ENCODE measurements at regions not wholly inside any gene's neighbourhood (a gene's known extent, or its start where the extent isn't known, plus 50 kb on each side); places are given as distances from the start of the nearest gene placed in this dataset.

DNA sequence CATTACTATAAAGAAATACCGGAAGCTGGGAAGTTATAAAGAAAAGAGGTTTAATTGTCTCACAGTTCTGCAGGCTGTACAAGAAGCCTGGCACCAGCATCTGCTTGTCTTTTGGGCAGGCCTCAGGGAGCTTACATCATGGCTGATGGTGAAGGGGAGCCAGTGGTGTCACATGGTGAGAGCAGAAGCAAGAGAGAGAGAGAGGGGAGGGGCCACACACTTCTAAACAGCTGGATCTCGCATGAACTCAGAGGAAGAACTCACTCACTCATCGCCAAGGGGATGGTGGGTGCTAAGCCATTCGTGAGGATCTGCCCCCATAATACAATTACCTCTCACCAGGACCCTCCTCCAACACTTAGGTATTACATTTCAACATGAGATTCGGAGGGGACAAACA lies 51.8 kb upstream of the ANKRD34C start:
- DNase-seq (ENCODE audit: low read depth in 1 of 2, low spot score in 1 of 2), result no peak
- no peak for TF ChIP-seq JUND (IDR thresholded peaks at IDR 0.05; ENCODE audit: low read depth)
- in situ Hi-C loops (cut with HindIII; ENCODE audit: low pct_unique_long_range_greater_than_20kb, low sequenced_read_pairs), result no loop called here

DNA sequence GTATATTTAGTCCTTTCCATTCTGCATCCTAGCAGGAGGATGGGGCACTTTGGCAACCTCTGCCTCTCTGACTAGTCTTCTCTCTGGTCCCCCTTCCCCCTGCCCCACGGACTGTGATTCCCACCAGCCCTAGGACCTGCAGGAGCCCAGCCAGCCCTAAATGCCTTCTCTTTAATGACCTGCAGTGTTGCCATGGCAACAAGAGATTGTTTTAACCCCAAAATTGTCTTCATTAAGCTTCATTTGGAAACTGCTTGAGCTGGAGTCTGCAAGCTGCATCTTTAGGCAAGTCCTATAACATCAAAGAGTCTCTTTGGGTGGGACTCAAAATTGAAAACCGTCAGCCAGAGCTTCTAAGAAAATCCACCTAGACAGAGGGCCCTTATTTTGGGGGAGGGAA lies 59.7 kb upstream of the ANKRD34C start:
- in situ Hi-C loops (cut with HindIII; ENCODE audit: low pct_unique_long_range_greater_than_20kb, low sequenced_read_pairs), result no loop called here

DNA sequence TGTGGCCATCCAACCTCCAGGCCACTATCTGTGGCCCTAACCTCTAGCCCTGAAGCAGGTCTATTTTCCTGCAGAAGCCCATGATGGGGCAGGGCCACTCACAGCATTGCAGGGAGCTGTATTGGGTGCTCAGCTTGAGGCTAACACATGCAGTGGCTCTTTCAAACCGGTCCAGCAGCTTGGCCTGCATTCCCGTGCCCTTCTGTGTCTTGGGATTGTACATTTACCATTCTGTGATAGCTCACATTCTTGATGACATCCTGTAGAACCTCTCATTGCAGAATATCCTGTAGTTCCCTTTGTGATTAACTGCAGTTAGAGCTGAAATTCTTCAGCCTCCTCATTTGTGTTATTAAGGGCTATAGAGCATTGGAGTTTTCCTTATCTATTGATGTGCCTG lies 60.8 kb upstream of the ANKRD34C start:
- peak; percentile 34 to 81 for DNase-seq (ENCODE audit: low read depth in 1 of 2, low spot score in 1 of 2)
- TF ChIP-seq JUND (IDR thresholded peaks at IDR 0.05; ENCODE audit: low read depth), result no peak
- in situ Hi-C loops (cut with HindIII; ENCODE audit: low pct_unique_long_range_greater_than_20kb, low sequenced_read_pairs), result no loop called here

More for the DNA sequence above, 59.7 kb upstream of the ANKRD34C start:
- no peak for DNase-seq (ENCODE audit: low read depth in 1 of 2, low spot score in 1 of 2)
- TF ChIP-seq JUND (IDR thresholded peaks at IDR 0.05; ENCODE audit: low read depth), result no peak

DNA sequence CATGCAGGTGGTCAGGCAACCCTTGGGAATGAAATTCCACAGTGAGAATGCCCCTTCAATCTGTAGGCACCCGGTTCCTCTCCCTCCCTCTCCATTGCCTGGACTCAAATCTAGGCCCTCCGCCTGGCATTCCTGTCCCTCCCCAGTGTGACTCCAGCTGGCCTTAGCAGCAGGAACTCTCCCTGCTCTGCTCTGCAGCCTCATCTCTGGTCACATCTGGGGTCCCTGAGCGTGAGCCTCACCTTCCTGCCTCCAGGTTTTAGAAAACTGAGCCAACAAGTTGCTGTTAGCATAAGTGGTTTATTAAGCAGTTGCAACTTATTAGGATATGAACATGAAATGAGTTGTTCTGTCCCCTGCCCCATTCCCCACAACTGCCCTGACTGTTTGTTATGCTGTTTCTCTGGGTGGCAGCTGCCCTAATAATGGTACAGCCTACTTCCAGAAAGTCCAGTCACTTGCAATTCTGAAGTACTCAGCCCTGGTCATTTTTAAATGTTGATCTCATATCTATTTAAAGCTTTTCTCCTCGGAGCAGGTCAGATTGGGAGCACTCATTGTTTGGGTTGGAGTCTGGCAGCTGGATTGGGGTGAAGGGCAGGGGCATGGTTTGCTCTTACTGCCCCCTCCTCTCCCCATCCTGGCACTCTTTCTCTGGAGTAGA lies 63.0 kb upstream of the ANKRD34C start:
- in situ Hi-C loops (cut with HindIII; ENCODE audit: low pct_unique_long_range_greater_than_20kb, low sequenced_read_pairs), result no loop called here
- no peak for DNase-seq (ENCODE audit: low read depth in 1 of 2, low spot score in 1 of 2)
- no peak for TF ChIP-seq JUND (IDR thresholded peaks at IDR 0.05; ENCODE audit: low read depth)

DNA sequence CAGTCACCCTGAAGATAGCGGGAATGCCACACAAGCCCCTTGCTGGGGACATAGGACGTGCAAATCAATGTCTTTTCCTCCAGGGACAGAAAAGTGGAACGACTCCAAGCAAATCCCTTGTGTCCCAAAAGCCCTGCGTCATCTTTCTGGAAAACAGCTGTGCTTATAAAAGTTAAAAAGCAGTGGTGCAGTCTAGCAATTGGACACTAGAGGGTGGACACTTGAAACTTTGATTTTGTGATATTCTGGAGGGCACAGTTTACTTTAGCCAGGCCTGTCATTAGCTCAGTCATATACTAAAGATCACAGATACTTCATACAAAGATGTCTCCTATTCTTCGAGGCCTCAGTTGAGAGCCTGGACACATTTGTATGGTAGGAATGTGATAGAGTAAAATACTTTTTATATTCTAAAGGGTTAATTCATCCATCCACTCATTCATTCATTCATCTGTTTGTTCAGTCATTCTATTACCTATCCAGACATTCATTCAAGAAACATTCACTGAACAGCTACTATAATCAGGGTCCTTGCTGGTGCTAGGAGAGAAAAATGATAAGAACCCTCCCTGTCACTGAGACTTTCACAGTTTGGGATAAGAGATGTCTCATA lies 63.8 kb upstream of the ANKRD34C start:
- no peak for TF ChIP-seq JUND (IDR thresholded peaks at IDR 0.05; ENCODE audit: low read depth)
- peak in 1 of 2 experiments; percentile 54 for DNase-seq (ENCODE audit: low read depth in 1 of 2, low spot score in 1 of 2)
- in situ Hi-C loops (cut with HindIII; ENCODE audit: low pct_unique_long_range_greater_than_20kb, low sequenced_read_pairs), result no loop called here

DNA sequence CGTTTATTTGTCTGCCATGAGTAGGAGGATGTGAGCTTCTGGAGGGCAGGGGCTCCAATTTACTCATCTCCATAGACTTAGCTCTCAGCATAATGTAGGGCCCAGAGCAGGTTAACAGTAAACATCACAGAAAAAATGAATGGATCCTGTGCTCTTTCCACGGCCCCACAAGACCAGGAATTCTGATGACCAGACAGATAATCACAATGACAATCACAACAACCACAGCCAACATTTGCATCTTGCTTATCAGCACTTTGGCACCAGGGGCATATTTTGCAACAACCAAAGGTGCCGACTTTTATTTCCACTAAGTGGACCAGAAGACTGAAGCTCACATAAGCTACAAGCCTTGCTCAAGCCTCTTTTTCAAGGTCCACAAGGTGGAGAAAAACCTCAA lies 68.9 kb upstream of the ANKRD34C start:
- in situ Hi-C loops (cut with HindIII; ENCODE audit: low pct_unique_long_range_greater_than_20kb, low sequenced_read_pairs), result no loop called here

DNA sequence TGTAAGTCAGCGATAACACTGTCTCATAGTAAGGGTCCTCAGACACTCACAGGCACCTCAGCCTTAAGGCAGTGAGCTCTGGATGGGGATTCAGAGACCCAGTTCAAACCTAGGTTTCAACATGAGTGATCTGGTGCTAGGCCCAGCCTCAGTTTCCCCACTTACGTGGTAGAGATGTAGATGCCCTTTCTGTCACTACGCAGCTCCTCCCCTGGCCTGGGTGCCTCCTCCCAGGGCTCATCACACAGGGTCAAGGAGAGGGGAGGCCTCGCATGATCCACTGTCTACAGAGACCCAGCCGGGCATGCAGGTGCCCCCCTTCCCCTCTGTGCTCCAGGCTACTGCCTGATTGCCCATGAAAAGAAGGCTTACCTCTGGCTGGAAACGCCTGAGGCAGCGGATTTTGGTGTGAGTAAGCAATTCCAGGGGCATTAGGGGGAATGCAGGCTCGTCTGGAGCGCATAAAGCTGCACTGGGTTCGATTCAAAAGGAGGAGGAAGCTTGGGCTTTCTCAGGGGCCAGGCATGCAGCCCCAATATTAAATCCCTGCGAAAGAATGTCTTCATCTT lies 69.8 kb upstream of the ANKRD34C start:
- TF ChIP-seq JUND (IDR thresholded peaks at IDR 0.05; ENCODE audit: low read depth), result no peak
- DNase-seq (ENCODE audit: low read depth in 1 of 2, low spot score in 1 of 2), result no peak
- in situ Hi-C loops (cut with HindIII; ENCODE audit: low pct_unique_long_range_greater_than_20kb, low sequenced_read_pairs), result no loop called here

More for the DNA sequence above, 68.9 kb upstream of the ANKRD34C start:
- TF ChIP-seq JUND (IDR thresholded peaks at IDR 0.05; ENCODE audit: low read depth), result no peak
- DNase-seq (ENCODE audit: low read depth in 1 of 2, low spot score in 1 of 2), result peak in 1 of 2 experiments; percentile 24

DNA sequence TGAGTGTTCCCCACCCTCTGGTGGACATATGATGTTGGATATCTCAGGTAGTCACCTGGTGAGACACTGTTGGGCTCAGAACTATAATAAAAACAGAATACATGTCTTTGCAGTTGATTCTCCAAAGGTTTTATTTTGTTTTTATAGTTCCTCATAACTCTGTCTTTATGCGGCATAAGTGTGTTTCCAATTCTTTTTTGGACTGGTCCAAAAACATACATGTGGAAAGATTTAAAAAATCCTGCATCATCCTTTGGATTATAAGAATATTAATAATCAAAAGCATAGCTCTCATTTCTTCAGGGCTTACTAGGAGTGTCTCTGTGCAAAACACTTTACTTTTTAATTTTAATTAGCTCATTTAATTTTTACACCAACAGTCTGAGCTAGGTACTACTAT lies 71.0 kb upstream of the ANKRD34C start:
- no peak for TF ChIP-seq JUND (IDR thresholded peaks at IDR 0.05; ENCODE audit: low read depth)
- in situ Hi-C loops (cut with HindIII; ENCODE audit: low pct_unique_long_range_greater_than_20kb, low sequenced_read_pairs), result no loop called here
- no peak for DNase-seq (ENCODE audit: low read depth in 1 of 2, low spot score in 1 of 2)

DNA sequence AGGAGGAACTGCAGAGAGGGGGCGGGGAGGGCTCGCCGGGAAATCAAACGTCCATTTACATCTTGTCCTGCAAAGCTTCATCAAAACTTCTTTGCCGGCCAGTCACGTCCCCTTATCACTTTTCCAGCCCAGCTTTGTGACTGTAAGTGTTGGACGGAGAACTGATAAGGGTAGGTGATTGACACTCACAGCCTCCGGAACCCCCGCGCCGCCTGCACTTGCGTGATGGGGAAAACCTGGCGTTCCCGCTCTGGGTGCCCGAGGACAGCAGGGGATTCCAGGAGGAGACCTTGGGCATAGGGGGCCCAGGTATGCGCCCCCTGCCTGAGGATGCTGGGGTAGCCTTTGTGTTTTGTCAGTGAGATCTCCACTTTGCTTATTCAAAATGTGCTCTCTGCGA lies 72.8 kb upstream of the ANKRD34C start:
- no peak for TF ChIP-seq JUND (IDR thresholded peaks at IDR 0.05; ENCODE audit: low read depth)
- in situ Hi-C loops (cut with HindIII; ENCODE audit: low pct_unique_long_range_greater_than_20kb, low sequenced_read_pairs), result no loop called here
- DNase-seq (ENCODE audit: low read depth in 1 of 2, low spot score in 1 of 2), result no peak

DNA sequence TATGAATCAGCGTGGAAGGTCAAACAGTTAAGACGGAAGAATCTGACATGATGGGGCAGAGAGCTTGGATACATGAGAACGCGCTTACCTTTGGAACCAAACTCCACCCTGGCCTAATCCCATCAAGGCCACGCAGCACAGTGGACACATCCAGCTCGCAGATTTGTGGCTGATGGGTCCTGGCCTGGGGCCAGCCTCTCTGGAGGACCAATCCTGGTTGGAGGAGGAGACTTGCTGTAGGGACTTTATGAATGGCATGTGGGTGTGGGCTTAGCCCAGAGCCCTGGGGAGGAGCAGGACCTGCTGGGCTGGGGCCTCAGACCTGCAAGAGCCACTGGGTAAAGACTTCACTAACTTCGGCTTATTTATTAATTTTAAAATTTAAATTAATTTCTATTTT lies 73.4 kb upstream of the ANKRD34C start:
- no peak for TF ChIP-seq JUND (IDR thresholded peaks at IDR 0.05; ENCODE audit: low read depth)
- in situ Hi-C loops (cut with HindIII; ENCODE audit: low pct_unique_long_range_greater_than_20kb, low sequenced_read_pairs), result no loop called here
- DNase-seq (ENCODE audit: low read depth in 1 of 2, low spot score in 1 of 2), result peak in 1 of 2 experiments; percentile 66

DNA sequence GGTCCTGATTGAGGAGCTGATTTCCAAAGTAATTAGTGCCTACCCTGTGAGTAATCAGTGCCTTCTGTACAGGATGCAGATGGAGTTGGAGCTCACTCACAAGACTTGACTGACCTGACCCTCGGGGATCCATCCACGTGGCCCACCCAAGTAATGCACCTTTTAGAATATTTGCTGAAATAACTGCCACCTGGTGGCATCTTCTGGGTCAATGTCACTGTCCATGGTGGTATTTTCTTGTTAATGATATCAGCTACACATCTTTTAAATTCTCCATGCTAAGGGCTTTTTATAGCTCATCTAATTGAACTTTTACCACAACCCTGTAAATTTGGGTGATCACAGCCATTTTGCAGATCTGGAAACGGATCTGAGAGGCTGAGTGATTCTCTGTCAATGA lies 74.3 kb upstream of the ANKRD34C start:
- in situ Hi-C loops (cut with HindIII; ENCODE audit: low pct_unique_long_range_greater_than_20kb, low sequenced_read_pairs), result no loop called here
- no peak for TF ChIP-seq JUND (IDR thresholded peaks at IDR 0.05; ENCODE audit: low read depth)
- peak in 1 of 2 experiments; percentile 38 for DNase-seq (ENCODE audit: low read depth in 1 of 2, low spot score in 1 of 2)

DNA sequence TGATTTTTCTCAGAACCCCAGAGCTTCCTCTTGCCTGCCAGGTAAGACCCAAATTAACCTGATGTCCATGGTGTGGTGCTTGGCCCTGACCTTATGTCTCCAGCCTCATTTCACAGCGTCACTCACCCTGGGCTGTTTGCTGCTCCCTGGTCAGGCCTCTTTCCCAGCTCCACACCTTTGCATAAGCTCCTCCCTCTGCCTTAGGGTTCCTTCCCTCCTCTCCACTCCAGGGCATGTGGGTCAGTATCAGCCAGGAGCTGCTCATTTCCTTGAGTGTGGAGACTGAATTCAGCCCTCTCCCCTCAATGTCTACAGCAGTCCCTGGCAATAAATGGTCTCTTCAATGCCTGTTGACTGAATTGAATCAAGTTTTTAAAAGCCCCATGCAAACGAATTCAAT lies 75.6 kb upstream of the ANKRD34C start:
- DNase-seq (ENCODE audit: low read depth in 1 of 2, low spot score in 1 of 2), result peak in 1 of 2 experiments; percentile 36
- no peak for TF ChIP-seq JUND (IDR thresholded peaks at IDR 0.05; ENCODE audit: low read depth)
- in situ Hi-C loops (cut with HindIII; ENCODE audit: low pct_unique_long_range_greater_than_20kb, low sequenced_read_pairs), result no loop called here

DNA sequence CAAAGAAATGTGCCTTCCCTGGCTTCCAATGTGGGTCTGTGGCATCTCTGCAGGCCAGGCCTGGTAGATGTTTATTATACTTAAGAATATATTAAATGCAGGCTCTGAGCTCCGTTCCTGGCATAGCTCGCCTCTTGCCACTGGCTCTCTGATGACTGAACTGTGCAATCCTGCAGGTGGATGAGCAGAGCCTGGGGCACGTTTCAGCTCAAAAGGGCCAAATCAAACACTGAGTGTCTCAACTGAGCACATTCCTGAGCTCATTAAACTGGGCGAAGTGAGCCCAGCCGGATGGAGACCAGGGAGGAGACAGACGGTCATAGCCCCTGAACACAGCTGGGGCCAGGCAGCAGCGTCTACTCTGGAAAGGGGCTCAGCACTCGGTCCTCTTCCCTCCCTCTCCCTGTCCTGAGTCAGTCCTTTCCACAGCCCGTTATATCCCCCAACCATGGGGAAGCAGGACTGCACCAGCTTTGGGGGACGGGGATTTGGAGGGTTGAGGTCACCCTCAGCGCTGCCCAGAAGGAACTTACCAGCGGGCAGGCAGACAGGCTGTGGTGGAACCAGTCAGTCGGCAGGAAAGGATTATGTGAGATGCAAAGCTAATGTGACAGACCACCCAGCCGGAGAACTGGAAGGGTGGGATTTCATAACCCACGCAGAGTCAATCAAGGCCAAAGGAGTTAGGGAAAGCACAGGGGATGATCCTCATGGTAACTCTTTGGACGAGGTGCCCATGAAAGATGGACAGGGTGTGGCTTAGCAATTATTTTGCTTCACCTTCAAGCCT lies 77.4 kb upstream of the ANKRD34C start:
- no peak for TF ChIP-seq JUND (IDR thresholded peaks at IDR 0.05; ENCODE audit: low read depth)
- in situ Hi-C loops (cut with HindIII; ENCODE audit: low pct_unique_long_range_greater_than_20kb, low sequenced_read_pairs), result no loop called here
- DNase-seq (ENCODE audit: low read depth in 1 of 2, low spot score in 1 of 2), result peak; percentile 41 to 91

All from T47D (cell line).